Adrenal gland (tissue), 9 donors: ENCODE measurements at regions not wholly inside any gene's neighbourhood (a gene's known extent, or its start where the extent isn't known, plus 50 kb on each side); places are given as distances from the start of the nearest gene placed in this dataset.

ENCODE experiments used
- DNase-seq, 7 donors: peaks; one replicate each; pipeline ENCODE4 v3.0.0-alpha.2; 2019 to 2020
- H3K27ac ChIP-seq, 5 donors: fragments of 200-600 bp; sonication (generic) in 4 of 5; 1 replicate in 3 of 5; 2 replicates in 2 of 5; pipeline versions ENCODE4 v1.5.1 to v1.8.0; 2016 to 2020; ENCODE audit warnings: mild to moderate bottlenecking in 1 of 5
- H3K27me3 ChIP-seq: fragments of 200-600 bp; 2 replicates; pipeline ENCODE4 v1.8.0; 2021
- H3K36me3 ChIP-seq, 2 donors: fragments of 200-600 bp; replicated peaks in 1 of 2; 1 replicate in 1 of 2; 2 replicates in 1 of 2; pipeline versions ENCODE4 v1.5.1 to v1.8.0; 2018 to 2022
- H3K4me1 ChIP-seq, 2 donors: fragments of 200-600 bp; replicated peaks in 1 of 2; 1 replicate in 1 of 2; 2 replicates in 1 of 2; pipeline versions ENCODE4 v1.5.1 to v1.8.0; 2018 to 2021
- H3K4me3 ChIP-seq, 4 donors: fragments of 200-600 bp; sonication (generic) in 3 of 4; one replicate each; pipeline ENCODE4 v1.5.1; 2016 to 2018
- H3K9me3 ChIP-seq, 3 donors: fragments of 200-600 bp; sonication (generic) in 1 of 3; replicated peaks in 1 of 3; 1 replicate in 2 of 3; 2 replicates in 1 of 3; pipeline versions ENCODE4 v1.5.1 to v1.8.0; 2016 to 2021
- POLR2A ChIP-seq, 2 donors: fragments of 450-650 bp; IDR thresholded peaks; one replicate each; pipeline ENCODE4 v1.6.1; 2017; ENCODE audit warnings: antibody characterized with exemption in 2 of 2, mild to moderate bottlenecking in 2 of 2, moderate library complexity in 1 of 2
- WGBS, 4 donors: extraction: QIAGEN DNeasy Blood & Tissue Kit in 2 of 4; methylation state at CpG; one replicate each; pipeline versions ENCODE4 v1.1.5 to v1.1.7; 2013 to 2017; 5-methylcytosine and 5-hydroxymethylcytosine counted together
- intact Hi-C, 2 donors: fragments of 100-400 bp; cut with DNase I; formaldehyde crosslinking; loops; one replicate each; pipeline versions ENCODE4 v1.14.1 to v1.15.0; 2022 to 2023
- TF ChIP-seq, protein P1 (sequence below), 6 experiments: fragments of 450-650 bp in 4 of 6; fragments of 200-600 bp in 2 of 6; sonication (generic) in 1 of 6; IDR thresholded peaks; 1 replicate in 5 of 6; 2 replicates in 1 of 6; pipeline versions ENCODE4 v1.5.1 to v1.8.0; 2016 to 2021; ENCODE audit warnings: antibody characterized with exemption in 6 of 6, mild to moderate bottlenecking in 2 of 6, moderate library complexity in 1 of 6
- donor health status: healthy with polysubstance abuse.
- donor health status: Bipolar disorder and iron deficiency.
- donor health status: DM: yes; HTN: yes; CAD: no.
- donor health status: DM: no; HTN: no; CAD: no.
- donor health status: DM: no; HTN: no; CAD: no.

GRCh38 chr5:115456056-115456455, 88.5 kb downstream of the FEM1C start:
- no peak for DNase-seq
- H3K9me3 ChIP-seq: no peaks in the 10 kb centered on the region
- no peaks in the 10 kb centered on the region for H3K27me3 ChIP-seq
- TF ChIP-seq, protein P1, sequence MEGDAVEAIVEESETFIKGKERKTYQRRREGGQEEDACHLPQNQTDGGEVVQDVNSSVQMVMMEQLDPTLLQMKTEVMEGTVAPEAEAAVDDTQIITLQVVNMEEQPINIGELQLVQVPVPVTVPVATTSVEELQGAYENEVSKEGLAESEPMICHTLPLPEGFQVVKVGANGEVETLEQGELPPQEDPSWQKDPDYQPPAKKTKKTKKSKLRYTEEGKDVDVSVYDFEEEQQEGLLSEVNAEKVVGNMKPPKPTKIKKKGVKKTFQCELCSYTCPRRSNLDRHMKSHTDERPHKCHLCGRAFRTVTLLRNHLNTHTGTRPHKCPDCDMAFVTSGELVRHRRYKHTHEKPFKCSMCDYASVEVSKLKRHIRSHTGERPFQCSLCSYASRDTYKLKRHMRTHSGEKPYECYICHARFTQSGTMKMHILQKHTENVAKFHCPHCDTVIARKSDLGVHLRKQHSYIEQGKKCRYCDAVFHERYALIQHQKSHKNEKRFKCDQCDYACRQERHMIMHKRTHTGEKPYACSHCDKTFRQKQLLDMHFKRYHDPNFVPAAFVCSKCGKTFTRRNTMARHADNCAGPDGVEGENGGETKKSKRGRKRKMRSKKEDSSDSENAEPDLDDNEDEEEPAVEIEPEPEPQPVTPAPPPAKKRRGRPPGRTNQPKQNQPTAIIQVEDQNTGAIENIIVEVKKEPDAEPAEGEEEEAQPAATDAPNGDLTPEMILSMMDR (IDR thresholded peaks at IDR 0.05): no peak
- TF ChIP-seq POLR2A (IDR thresholded peaks at IDR 0.05): no peak
- peaks cover 11 to 16% of the 10 kb centered on the region in 2 donors for H3K4me1 ChIP-seq
- no peaks in the 10 kb centered on the region for H3K36me3 ChIP-seq
- intact Hi-C loops: no loop called here
- no peak overlapping the region for H3K27ac ChIP-seq
- H3K4me3 ChIP-seq: no peak overlapping the region
- 86 to 92% (median 90%) methylated on average over 4 of the region's 4 CpGs for WGBS, 4 donors

- no peaks in the 10 kb centered on the region for H3K27me3 ChIP-seq
- peaks cover 10 to 20% of the 10 kb centered on the region in 2 donors for H3K4me1 ChIP-seq
- no peak for TF ChIP-seq POLR2A (IDR thresholded peaks at IDR 0.05)
- TF ChIP-seq, protein P1 (IDR thresholded peaks at IDR 0.05): no peak
- H3K36me3 ChIP-seq: no peaks in the 10 kb centered on the region
- H3K9me3 ChIP-seq: no peaks in the 10 kb centered on the region
- H3K4me3 ChIP-seq: no peak overlapping the region
- intact Hi-C loops: no loop called here
- DNase-seq: peak in 4 of 7 donors; percentile 40 to 62 (median 52)
- 41 to 63% (median 49%) methylated on average over 6 of the region's 6 CpGs for WGBS, 4 donors
- H3K27ac ChIP-seq: peak overlapping the region in 2 of 5 donors; percentile 6 to 58
Measured at GRCh38 chr5:115455301-115455707, 89.3 kb downstream of the FEM1C start.

GRCh38 chr5:115453391-115454095, 91.0 kb downstream of the FEM1C start:
- Histone ChIP-seq H3K9me3 (no peaks in the 10 kb centered on the region), H3K27ac (no peak overlapping the region), H3K4me3 (no peak overlapping the region), H3K27me3 (no peaks in the 10 kb centered on the region), H3K4me1 (peaks cover 3 to 16% of the 10 kb centered on the region in 2 donors), H3K36me3 (no peaks in the 10 kb centered on the region)
- 91 to 100% (median 93%) methylated on average over 2 of the region's 2 CpGs for WGBS, 4 donors
- DNase-seq: no peak
- no peak for TF ChIP-seq POLR2A (IDR thresholded peaks at IDR 0.05)
- TF ChIP-seq, protein P1 (IDR thresholded peaks at IDR 0.05): no peak
- intact Hi-C loops: no loop called here

DNA sequence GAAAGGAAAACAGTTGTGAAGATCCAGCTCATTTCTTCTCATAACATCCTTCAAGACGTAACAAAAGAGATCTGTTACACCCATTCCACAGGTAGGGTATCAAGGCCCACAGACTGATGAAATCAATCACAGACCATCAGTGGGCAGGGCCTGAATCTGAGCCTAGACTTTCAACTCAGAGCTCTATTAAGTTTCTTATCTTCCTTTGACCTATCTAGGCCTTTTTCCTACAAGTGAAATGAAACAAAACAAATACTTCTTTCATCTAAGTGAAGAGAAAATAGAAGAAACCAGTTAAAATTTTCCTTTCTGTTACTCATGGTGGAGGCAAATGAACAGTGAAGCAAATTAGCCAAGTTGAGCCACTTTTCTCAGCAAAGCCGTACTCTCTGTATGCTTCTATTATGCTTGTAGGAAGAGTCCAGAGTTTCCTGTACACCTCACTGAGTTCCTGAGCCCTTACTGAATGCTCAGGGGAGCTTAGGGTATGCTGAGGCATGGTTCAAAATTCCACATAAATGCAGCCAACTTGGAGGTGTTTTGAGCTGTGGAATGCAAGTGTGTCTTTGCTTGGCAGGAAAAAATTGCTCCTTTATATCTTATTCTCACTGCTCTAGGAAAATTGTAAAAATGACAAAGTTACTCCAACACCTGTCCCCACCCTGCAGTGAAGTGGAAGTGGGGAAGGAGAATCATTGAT, 91.9 kb downstream of the FEM1C start:
- DNase-seq: no peak
- Histone ChIP-seq H3K27ac (no peak overlapping the region), H3K4me1 (peaks cover 3 to 16% of the 10 kb centered on the region in 2 donors), H3K9me3 (no peaks in the 10 kb centered on the region), H3K27me3 (no peaks in the 10 kb centered on the region), H3K36me3 (no peaks in the 10 kb centered on the region), H3K4me3 (no peak overlapping the region)
- intact Hi-C loops: no loop called here
- TF ChIP-seq POLR2A (IDR thresholded peaks at IDR 0.05): no peak
- TF ChIP-seq, protein P1 (IDR thresholded peaks at IDR 0.05): no peak
- 79 to 90% (median 85%) methylated on average over 2 of the region's 2 CpGs for WGBS, 4 donors
